ENCODE measurements at regions not wholly inside any gene's neighbourhood (a gene's known extent, or its start where the extent isn't known, plus 50 kb on each side); places are given as distances from the start of the nearest gene placed in this dataset.

- TF ChIP-seq MAX (IDR thresholded peaks at IDR 0.05) (no peak), CREB1 (IDR thresholded peaks at IDR 0.05; ENCODE audit: low read depth) (no peak), RAD21 (IDR thresholded peaks at IDR 0.05; ENCODE audit: low read depth) (no peak), YY1 (IDR thresholded peaks at IDR 0.05; ENCODE audit: low read depth) (no peak), EGR1 (IDR thresholded peaks at IDR 0.05) (no peak), REST (IDR thresholded peaks at IDR 0.05; ENCODE audit: low read depth) (no peak), CEBPB (IDR thresholded peaks at IDR 0.05) (no peak), TCF12 (IDR thresholded peaks at IDR 0.05; ENCODE audit: low read depth) (no peak), TAF1 (IDR thresholded peaks at IDR 0.05; ENCODE audit: low read depth) (no peak), EP300 (IDR thresholded peaks at IDR 0.05; ENCODE audit: borderline replicate concordance) (no peak), USF1 (IDR thresholded peaks at IDR 0.05) (no peak)
These were observed 413.2 kb upstream of the SLC14A2 start for GRCh38 chr18:45202061-45202460.
